GM20000 (cell line): ENCODE measurements at regions not wholly inside any gene's neighbourhood (a gene's known extent, or its start where the extent isn't known, plus 50 kb on each side); places are given as distances from the start of the nearest gene placed in this dataset.
A peak's percentile ranks its signal among the peaks of the same experiment; 100 is the strongest.

Experiments
- DNase-seq: peaks from one replicate; pipeline ENCODE4 v3.0.0; 2012; ENCODE audit warnings: low spot score
- CTCF ChIP-seq: IDR thresholded peaks from 2 replicates; pipeline ENCODE4 v1.5.1; 2012; ENCODE audit warnings: mild to moderate bottlenecking, control low read depth; ENCODE audit errors: extremely low read depth, missing control alignments

DNA sequence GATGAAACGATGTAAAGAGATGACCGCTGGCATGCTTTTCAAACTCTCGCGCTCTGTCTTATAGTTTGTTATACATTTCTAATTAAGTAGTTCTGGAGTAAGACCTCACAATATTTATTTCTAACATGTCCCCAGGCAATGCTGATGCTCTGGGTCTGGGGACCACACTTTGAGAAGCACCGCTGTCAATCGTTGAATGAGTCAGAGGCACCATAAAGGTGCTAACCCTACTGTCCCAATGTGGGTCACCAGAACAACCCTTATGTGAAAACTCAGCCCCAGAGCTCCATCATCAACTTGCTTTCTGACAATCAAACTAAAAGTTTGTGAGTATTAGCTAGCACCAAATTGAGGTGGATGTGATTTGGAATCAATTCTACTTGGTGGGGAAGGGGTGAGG, 284.1 kb upstream of the PRKCQ start:
- no peak for DNase-seq
- no peak for TF ChIP-seq CTCF

GRCh38 chr10:6863381-6863780, 283.3 kb upstream of the PRKCQ start:
- no peak for TF ChIP-seq CTCF
- no peak for DNase-seq

DNA sequence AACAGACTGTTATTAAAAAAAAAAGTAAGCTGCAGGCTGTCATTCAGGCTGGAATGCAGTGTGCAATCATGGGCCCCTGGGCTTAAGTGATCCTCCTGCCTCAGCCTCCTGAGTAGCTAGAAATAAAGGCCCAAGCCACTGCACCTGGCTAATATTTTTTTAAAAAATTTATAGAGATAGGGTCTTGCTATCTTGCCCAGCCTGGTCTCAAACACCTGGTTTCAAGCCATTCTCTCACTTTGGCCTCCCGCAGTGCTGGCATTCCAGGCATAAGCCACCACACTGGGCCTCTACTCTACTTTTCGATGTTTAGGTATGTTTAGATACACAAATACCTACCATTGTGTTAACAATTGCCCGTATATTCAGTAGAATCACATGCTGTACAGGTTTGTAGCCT, 270.4 kb upstream of the PRKCQ start:
- no peak for DNase-seq
- TF ChIP-seq CTCF, result no peak

DNA sequence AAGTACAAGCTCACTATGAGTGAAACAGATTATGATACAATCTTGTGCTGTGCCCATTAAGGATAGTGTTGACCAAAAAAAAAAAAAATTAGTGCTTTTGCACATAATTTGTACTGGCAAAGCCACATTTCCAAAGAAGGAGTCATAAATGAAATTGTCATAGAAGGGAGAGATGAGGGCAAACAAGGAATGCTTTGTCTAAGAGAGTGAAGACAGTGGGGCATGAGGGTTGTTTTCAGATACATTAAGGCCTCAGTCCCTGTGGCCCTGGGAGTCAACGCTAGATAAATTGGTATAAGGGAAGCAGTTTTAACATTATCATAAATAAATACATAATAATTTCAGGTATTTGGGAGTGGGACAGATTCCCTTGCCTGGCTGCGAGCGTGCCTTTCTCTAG, 267.5 kb upstream of the PRKCQ start:
- no peak for DNase-seq
- no peak for TF ChIP-seq CTCF

- TF ChIP-seq CTCF, result no peak
- DNase-seq, result no peak
Observed at GRCh38 chr10:6843894-6844650, 264.0 kb upstream of the PRKCQ start.

DNA sequence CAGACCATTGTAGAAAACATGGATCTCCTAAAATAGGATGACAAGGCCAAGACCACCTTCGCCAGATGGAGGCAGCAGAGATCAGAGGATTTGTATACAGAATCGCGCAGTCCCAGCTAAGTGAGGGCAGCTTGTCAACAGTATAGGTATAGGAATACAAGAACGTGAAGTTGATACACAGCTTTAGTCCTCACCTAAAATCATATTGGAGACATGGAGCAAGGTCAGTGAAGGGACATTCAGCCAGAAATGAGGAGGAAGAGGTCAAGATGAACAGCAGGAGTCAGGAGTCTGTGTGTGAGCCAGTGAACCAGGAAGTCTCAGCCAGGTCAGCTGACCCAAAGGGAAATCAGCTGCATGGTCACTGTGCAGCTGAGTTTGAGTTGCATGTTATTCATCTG, 263.4 kb upstream of the PRKCQ start:
- TF ChIP-seq CTCF, result no peak
- peak; percentile 18 for DNase-seq

- no peak for TF ChIP-seq CTCF
- no peak for DNase-seq
Observed at GRCh38 chr10:6842722-6843121, 262.6 kb upstream of the PRKCQ start.
